ENCODE measurements at regions not wholly inside any gene's neighbourhood (a gene's known extent, or its start where the extent isn't known, plus 50 kb on each side); places are given as distances from the start of the nearest gene placed in this dataset.
"Not testable (repeated sequence)": the region's sequence is repeated elsewhere in the genome, so short reads cannot be mapped to it uniquely, and the experiment has no call there.

DNA sequence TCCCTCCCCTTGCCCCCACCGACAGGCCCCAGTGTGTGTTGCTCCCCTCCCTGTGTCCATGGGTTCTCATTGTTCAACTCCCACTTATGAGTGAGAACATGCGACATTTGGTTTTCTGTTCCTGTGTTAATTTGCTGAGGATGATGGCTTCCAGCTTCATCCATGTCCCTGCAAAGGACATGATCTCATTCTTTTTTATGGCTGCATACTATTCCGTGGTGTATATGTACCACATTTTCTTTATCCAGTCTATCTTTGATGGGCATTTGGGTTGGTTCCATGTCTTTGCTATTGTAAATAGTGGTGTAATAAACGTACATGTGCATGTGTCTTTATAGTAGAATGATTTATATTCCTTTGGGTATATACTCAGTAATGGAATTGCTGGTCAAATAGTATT, 85.6 kb upstream of the NFASC start:
- not testable (repeated sequence) for TF ChIP-seq POLR2A (IDR thresholded peaks at IDR 0.05); POLR2AphosphoS5 (IDR thresholded peaks at IDR 0.05); EP300 (IDR thresholded peaks at IDR 0.05; ENCODE audit: low read depth)
- TF ChIP-seq, protein P1, sequence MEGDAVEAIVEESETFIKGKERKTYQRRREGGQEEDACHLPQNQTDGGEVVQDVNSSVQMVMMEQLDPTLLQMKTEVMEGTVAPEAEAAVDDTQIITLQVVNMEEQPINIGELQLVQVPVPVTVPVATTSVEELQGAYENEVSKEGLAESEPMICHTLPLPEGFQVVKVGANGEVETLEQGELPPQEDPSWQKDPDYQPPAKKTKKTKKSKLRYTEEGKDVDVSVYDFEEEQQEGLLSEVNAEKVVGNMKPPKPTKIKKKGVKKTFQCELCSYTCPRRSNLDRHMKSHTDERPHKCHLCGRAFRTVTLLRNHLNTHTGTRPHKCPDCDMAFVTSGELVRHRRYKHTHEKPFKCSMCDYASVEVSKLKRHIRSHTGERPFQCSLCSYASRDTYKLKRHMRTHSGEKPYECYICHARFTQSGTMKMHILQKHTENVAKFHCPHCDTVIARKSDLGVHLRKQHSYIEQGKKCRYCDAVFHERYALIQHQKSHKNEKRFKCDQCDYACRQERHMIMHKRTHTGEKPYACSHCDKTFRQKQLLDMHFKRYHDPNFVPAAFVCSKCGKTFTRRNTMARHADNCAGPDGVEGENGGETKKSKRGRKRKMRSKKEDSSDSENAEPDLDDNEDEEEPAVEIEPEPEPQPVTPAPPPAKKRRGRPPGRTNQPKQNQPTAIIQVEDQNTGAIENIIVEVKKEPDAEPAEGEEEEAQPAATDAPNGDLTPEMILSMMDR (IDR thresholded peaks at IDR 0.05) = not testable (repeated sequence)
